ENCODE measurements at regions not wholly inside any gene's neighbourhood (a gene's known extent, or its start where the extent isn't known, plus 50 kb on each side); places are given as distances from the start of the nearest gene placed in this dataset.

DNA sequence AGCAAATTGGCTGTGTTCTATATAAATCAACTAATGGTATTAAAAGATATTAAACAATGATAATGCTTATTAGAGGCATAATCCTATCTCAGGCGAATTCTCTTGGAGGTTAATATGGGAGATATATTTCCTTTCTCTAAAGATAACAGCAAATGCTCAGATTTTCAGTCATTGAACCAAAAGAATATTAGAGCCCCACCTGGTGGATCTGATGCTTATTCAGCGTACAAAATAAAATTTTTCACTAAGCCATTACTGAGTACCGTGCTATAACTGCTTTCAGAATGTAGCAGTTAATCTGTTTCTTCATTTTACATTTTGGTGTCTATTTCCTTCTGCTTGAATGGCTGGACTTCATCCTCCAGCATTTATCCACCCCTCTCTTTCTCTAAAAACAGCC is 143.3 kb upstream of the IPO5 start:
- peaks cover 8% of the 10 kb centered on the region for H3K27me3 ChIP-seq (ENCODE audit: control insufficient read depth, insufficient read depth, low read length)
- no peak overlapping the region for H2BK120ac ChIP-seq (ENCODE audit: low read depth, low read length)
- peak; percentile 14 for DNase-seq
- CTCF ChIA-PET = interaction anchor here (1.5 kb wide), 1 partner anchor 10 kb away, joined by 4 read pairs; no protein-coding TSS in a partner anchor
- H3K56ac ChIP-seq (ENCODE audit: extremely low read depth, insufficient read depth, low read length) = no peak overlapping the region
- H3K4me2 ChIP-seq (ENCODE audit: low read depth, low read length) = no peak overlapping the region
- no peaks in the 10 kb centered on the region for H3K79me1 ChIP-seq (ENCODE audit: low read depth in 1 of 2, low read length in 2 of 2)
- no peak overlapping the region for H3K18ac ChIP-seq (ENCODE audit: low read depth, low read length)
- no peak overlapping the region for H3K14ac ChIP-seq (replicated peaks; ENCODE audit: low read depth, low read length)
- no peak overlapping the region for H3K23ac ChIP-seq (ENCODE audit: low read depth, low read length)
- no peak overlapping the region for H3K4ac ChIP-seq (ENCODE audit: low read depth, low read length)
- H2BK5ac ChIP-seq (ENCODE audit: low read depth, low read length, poor library complexity, severe bottlenecking) = no peak overlapping the region
- H2AK9ac ChIP-seq (replicated peaks; ENCODE audit: low read depth, low read length, poor library complexity) = no peak overlapping the region
- H2AFZ ChIP-seq (replicated peaks; ENCODE audit: low read length, poor library complexity) = no peak overlapping the region
- H3K9me1 ChIP-seq (ENCODE audit: insufficient read depth, low read length) = no peaks in the 10 kb centered on the region
- no peak overlapping the region for H3K27ac ChIP-seq (ENCODE audit: insufficient read depth, low read length)
- H3K36me3 ChIP-seq (ENCODE audit: control insufficient read depth, insufficient read depth, low read length) = no peaks in the 10 kb centered on the region
- TF ChIP-seq, protein P1, sequence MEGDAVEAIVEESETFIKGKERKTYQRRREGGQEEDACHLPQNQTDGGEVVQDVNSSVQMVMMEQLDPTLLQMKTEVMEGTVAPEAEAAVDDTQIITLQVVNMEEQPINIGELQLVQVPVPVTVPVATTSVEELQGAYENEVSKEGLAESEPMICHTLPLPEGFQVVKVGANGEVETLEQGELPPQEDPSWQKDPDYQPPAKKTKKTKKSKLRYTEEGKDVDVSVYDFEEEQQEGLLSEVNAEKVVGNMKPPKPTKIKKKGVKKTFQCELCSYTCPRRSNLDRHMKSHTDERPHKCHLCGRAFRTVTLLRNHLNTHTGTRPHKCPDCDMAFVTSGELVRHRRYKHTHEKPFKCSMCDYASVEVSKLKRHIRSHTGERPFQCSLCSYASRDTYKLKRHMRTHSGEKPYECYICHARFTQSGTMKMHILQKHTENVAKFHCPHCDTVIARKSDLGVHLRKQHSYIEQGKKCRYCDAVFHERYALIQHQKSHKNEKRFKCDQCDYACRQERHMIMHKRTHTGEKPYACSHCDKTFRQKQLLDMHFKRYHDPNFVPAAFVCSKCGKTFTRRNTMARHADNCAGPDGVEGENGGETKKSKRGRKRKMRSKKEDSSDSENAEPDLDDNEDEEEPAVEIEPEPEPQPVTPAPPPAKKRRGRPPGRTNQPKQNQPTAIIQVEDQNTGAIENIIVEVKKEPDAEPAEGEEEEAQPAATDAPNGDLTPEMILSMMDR (conservative IDR thresholded peaks at IDR 0.05; ENCODE audit: low read depth, low read length) = peak; percentile 49
- TF ChIP-seq RAD21 (IDR thresholded peaks at IDR 0.05; ENCODE audit: low read length) = peak; percentile 36; the same call in 1 of the 2 replicates
- peak; percentile 34; the same call in 1 of the 2 replicates for TF ChIP-seq SMC3 (IDR thresholded peaks at IDR 0.05; ENCODE audit: low read depth, low read length)
- TF ChIP-seq USF2 (IDR thresholded peaks at IDR 0.05; ENCODE audit: low read depth, low read length) = no peak
- no peak for TF ChIP-seq RCOR1 (IDR thresholded peaks at IDR 0.05; ENCODE audit: insufficient replicate concordance, low read length)
- H3K4me3 ChIP-seq (ENCODE audit: insufficient read depth, low read depth, low read length) = no peak overlapping the region
- dilution Hi-C loops (cut with HindIII; ENCODE audit: low sequenced_read_pairs, unreplicated experiment) (no loop called here), in situ Hi-C loops (cut with MboI; ENCODE audit: low sequenced_read_pairs) (no loop called here), intact Hi-C loops (cut with micrococcal nuclease) (no loop called here)
- WGBS, 2 experiments (ENCODE audit: extremely low coverage in 2 of 2, insufficient read length in 1 of 2) = no CpG with 5 or more reads among the region's 3 CpGs
- H4K5ac ChIP-seq (ENCODE audit: low read depth, low read length) = no peak overlapping the region
- H2BK20ac ChIP-seq (ENCODE audit: low read depth, low read length) = no peak overlapping the region
- POLR2A ChIA-PET (ENCODE audit: unreplicated experiment) = no interaction called here
- ATAC-seq (ENCODE audit: low read depth) = peak; percentile 66; the same call in 1 of the 2 replicates
- H3K4me1 ChIP-seq (ENCODE audit: control insufficient read depth, insufficient read depth, low read length) = no peaks in the 10 kb centered on the region
- no peak overlapping the region for H2BK15ac ChIP-seq (ENCODE audit: low read depth, low read length)
- no peak overlapping the region for H3K9ac ChIP-seq (ENCODE audit: low read depth, low read length)
- no peaks in the 10 kb centered on the region for H4K20me1 ChIP-seq (ENCODE audit: insufficient read depth, low read length)
- H2AK5ac ChIP-seq (ENCODE audit: low read depth, low read length) = no peak overlapping the region
- BruUV-seq (replicated peaks) = no TSS peak
- H3K9me3 ChIP-seq (ENCODE audit: control insufficient read depth, insufficient read depth, low read length) = no peaks in the 10 kb centered on the region
- H4K8ac ChIP-seq (ENCODE audit: low read depth in 2 of 2, low read length in 2 of 2) = no peak overlapping the region
- H4K91ac ChIP-seq (ENCODE audit: insufficient read depth, low read depth, low read length) = no peak overlapping the region
